ENCODE measurements at regions not wholly inside any gene's neighbourhood (a gene's known extent, or its start where the extent isn't known, plus 50 kb on each side); places are given as distances from the start of the nearest gene placed in this dataset.

GRCh38 chr5:52469420-52469819 lies 318.3 kb upstream of the ITGA1 start:
- TF ChIP-seq POLR2A (IDR thresholded peaks at IDR 0.05) = no peak
- no peak for TF ChIP-seq CTCF (IDR thresholded peaks at IDR 0.05)
